Activated CD8-positive, alpha-beta T cell treated with anti-CD3 and anti-CD28 coated beads for 36 hours (primary cell): ENCODE measurements at regions not wholly inside any gene's neighbourhood (a gene's known extent, or its start where the extent isn't known, plus 50 kb on each side); places are given as distances from the start of the nearest gene placed in this dataset.

Experiments
- ATAC-seq: fragments of 200-7000 bp; cut with Tn5 transposase; one replicate; pipeline ENCODE4 v1.10.0; 2021; ENCODE audit warnings: mild to moderate bottlenecking, moderate library complexity
- CTCF ChIA-PET: fragments of 350-600 bp; sonication (Branson Sonifier 250); formaldehyde crosslinking; loops from one replicate; lab custom pipeline; 2021; ENCODE audit warnings: antibody characterized with exemption; lab: Charles Lee
- POLR2A ChIA-PET: fragments of 350-600 bp; sonication (Branson Sonifier 250); formaldehyde crosslinking; loops from one replicate; lab custom pipeline; 2021; ENCODE audit warnings: antibody characterized with exemption; lab: Charles Lee
- DNase-seq: peaks from one replicate; pipeline ENCODE4 v3.0.0-alpha.2; 2020
- H3K27ac Mint-ChIP-seq: one replicate; pipeline ENCODE4 v1.8.0; 2021; ENCODE audit warnings: mild to moderate bottlenecking, mixed read lengths
- H3K27me3 Mint-ChIP-seq: one replicate; pipeline ENCODE4 v1.8.0; 2021; ENCODE audit warnings: mixed read lengths
- H3K36me3 Mint-ChIP-seq: one replicate; pipeline ENCODE4 v1.8.0; 2021; ENCODE audit warnings: low read depth, mixed read lengths
- H3K4me1 Mint-ChIP-seq: one replicate; pipeline ENCODE4 v1.8.0; 2021; ENCODE audit warnings: low read depth, mixed read lengths
- H3K4me3 Mint-ChIP-seq: one replicate; pipeline ENCODE4 v1.8.0; 2021; ENCODE audit warnings: mild to moderate bottlenecking, moderate library complexity, mixed read lengths
- H3K9me3 Mint-ChIP-seq: one replicate; pipeline ENCODE4 v1.8.0; 2021; ENCODE audit warnings: mixed read lengths
- intact Hi-C: fragments of 100-400 bp; cut with micrococcal nuclease; formaldehyde crosslinking; loops from one replicate; pipeline ENCODE4 v1.10.0; 2022
- TF ChIP-seq, protein P1 (sequence below): fragments of 200-600 bp; IDR thresholded peaks from one replicate; pipeline ENCODE4 v1.8.0; 2022; ENCODE audit warnings: antibody characterized with exemption, mild to moderate bottlenecking

DNA sequence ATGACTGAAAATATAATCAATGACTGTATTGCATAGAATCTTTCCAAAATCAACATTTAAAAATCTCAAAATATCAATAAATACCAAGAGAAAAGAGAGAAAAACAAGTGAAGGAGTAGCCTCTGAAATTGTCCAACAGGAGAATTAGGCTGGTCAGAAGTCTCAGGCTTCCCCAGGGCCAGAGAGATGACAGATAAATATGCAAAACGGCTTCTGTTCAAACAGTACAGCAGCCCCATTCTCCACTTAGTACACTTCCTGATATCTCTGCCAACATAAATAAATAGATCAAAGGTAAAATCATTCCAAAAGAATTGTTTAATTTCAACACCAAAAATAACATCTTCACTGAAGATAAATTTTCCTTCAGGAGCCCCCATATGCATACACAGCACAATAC, 204.7 kb upstream of the GABRA2 start:
- no peaks in the 10 kb centered on the region for H3K27me3 Mint-ChIP-seq
- ChIA-PET POLR2A (no interaction called here), CTCF (no interaction called here)
- intact Hi-C loops: no loop called here
- H3K4me3 Mint-ChIP-seq: no peak overlapping the region
- ATAC-seq (no peak), DNase-seq (no peak)
- peaks cover 4% of the 10 kb centered on the region for H3K9me3 Mint-ChIP-seq
- H3K27ac Mint-ChIP-seq: no peak overlapping the region
- TF ChIP-seq, protein P1, sequence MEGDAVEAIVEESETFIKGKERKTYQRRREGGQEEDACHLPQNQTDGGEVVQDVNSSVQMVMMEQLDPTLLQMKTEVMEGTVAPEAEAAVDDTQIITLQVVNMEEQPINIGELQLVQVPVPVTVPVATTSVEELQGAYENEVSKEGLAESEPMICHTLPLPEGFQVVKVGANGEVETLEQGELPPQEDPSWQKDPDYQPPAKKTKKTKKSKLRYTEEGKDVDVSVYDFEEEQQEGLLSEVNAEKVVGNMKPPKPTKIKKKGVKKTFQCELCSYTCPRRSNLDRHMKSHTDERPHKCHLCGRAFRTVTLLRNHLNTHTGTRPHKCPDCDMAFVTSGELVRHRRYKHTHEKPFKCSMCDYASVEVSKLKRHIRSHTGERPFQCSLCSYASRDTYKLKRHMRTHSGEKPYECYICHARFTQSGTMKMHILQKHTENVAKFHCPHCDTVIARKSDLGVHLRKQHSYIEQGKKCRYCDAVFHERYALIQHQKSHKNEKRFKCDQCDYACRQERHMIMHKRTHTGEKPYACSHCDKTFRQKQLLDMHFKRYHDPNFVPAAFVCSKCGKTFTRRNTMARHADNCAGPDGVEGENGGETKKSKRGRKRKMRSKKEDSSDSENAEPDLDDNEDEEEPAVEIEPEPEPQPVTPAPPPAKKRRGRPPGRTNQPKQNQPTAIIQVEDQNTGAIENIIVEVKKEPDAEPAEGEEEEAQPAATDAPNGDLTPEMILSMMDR: no peak
- H3K36me3 Mint-ChIP-seq: no peaks in the 10 kb centered on the region
- H3K4me1 Mint-ChIP-seq: no peaks in the 10 kb centered on the region

DNA sequence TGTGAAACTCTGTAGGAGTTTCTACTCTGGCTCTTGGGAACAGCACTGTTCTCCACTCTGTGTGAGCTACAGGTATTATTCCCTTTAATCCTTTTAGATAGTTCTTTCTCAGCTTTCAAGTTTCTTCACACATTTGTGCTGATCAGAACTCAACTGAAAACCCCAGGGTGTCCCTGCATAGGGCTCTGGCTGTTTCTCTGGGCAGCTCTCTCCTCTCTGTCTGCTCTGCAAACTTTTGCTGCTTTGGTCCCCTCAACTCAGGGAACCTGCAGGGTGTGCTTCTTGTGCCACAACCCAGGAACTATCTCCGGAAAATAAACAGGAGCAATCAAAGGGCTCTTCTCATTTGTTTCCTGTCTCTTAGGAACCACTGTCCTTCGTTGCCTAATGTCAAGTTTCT, 196.6 kb upstream of the GABRA2 start:
- Mint-ChIP-seq H3K36me3 (no peaks in the 10 kb centered on the region), H3K27me3 (no peaks in the 10 kb centered on the region), H3K9me3 (peaks cover 2% of the 10 kb centered on the region), H3K4me3 (no peak overlapping the region), H3K27ac (no peak overlapping the region), H3K4me1 (no peaks in the 10 kb centered on the region)
- ChIA-PET POLR2A (no interaction called here), CTCF (no interaction called here)
- DNase-seq (no peak), ATAC-seq (no peak)
- intact Hi-C loops: no loop called here
- TF ChIP-seq, protein P1: no peak

DNA sequence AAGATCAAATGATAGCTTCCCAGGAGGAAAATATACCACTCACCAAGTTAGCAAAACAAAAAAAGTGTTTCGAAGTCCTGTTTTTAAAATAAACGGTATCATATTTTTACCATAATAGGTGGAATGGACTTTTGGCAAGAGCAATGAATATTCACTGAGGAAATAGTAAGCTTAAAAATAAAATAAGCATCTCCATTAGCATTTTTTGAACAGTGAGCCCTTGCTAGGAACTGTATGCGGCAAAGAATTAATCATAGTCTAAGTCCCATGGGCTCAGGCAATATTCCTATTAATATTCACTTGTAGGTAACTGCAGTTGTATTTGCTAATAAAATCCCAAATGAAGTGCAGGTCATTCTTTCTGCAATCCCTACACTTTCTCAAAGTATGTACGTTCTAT, 191.7 kb upstream of the GABRA2 start:
- no peak overlapping the region for H3K27ac Mint-ChIP-seq
- POLR2A ChIA-PET: no interaction called here
- CTCF ChIA-PET: no interaction called here
- no peaks in the 10 kb centered on the region for H3K4me1 Mint-ChIP-seq
- no peak overlapping the region for H3K4me3 Mint-ChIP-seq
- peaks cover 2% of the 10 kb centered on the region for H3K9me3 Mint-ChIP-seq
- no peaks in the 10 kb centered on the region for H3K27me3 Mint-ChIP-seq
- ATAC-seq: no peak
- TF ChIP-seq, protein P1: no peak
- intact Hi-C loops: no loop called here
- H3K36me3 Mint-ChIP-seq: no peaks in the 10 kb centered on the region
- DNase-seq: no peak

DNA sequence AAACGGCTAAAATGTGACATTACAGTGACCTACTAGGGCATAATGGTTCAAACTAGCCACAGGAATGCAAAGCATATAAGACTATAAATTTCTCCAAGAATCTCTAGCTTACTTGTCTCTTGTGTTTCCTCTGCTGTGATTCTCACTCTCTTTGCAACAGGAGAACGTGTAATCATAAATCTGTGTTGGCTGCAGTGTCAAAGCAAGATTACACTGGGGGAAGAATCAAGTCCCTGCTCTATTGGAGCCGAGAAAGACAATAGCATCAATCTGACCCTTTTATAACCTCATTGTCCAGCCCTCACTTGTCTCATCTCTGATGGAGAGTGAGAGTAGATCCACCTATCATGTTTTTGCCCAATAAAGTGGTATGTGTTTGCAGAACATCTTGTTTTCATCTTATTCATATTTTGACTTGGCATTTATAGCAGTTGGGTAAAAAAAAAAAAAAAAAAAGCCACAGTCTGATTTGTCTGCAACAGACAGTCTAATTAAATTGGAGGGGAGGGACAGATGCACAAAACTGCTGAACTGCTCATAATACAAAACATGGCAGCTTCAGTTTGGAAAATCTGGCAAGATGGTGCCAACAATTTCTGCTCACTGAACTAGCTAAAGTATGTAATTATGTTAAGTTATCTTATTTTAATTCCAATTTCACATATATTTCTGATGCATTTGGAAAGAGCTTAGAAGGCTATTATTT, 165.0 kb upstream of the GABRA2 start:
- H3K4me1 Mint-ChIP-seq: no peaks in the 10 kb centered on the region
- no peaks in the 10 kb centered on the region for H3K27me3 Mint-ChIP-seq
- no peak for DNase-seq
- TF ChIP-seq, protein P1: no peak
- ChIA-PET CTCF (no interaction called here), POLR2A (no interaction called here)
- intact Hi-C loops: no loop called here
- no peaks in the 10 kb centered on the region for H3K36me3 Mint-ChIP-seq
- H3K4me3 Mint-ChIP-seq: no peak overlapping the region
- H3K27ac Mint-ChIP-seq: no peak overlapping the region
- H3K9me3 Mint-ChIP-seq: peaks cover 2% of the 10 kb centered on the region
- no peak for ATAC-seq

DNA sequence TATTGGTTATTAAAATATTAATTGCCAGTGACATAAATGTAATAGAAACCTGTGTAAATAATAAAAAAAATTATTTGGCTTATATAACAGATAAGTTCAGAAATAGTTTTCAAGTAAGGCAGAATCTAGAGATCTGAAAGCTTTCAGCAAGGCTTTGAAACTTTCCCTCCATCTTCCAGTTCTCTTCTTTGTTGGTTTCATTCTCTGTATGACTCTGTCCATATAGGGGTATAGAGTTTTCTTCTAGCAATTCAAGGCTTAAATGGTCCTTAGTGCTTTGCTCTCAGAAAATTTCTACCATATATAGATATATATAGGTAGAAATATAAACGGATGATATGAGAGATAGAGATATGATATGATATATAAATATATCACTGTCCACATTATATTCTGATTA, 160.5 kb upstream of the GABRA2 start:
- Mint-ChIP-seq H3K4me1 (no peaks in the 10 kb centered on the region), H3K27me3 (no peaks in the 10 kb centered on the region), H3K36me3 (no peaks in the 10 kb centered on the region), H3K27ac (no peak overlapping the region), H3K9me3 (no peaks in the 10 kb centered on the region), H3K4me3 (no peak overlapping the region)
- ChIA-PET CTCF (no interaction called here), POLR2A (no interaction called here)
- no peak for ATAC-seq
- TF ChIP-seq, protein P1: no peak
- intact Hi-C loops: no loop called here
- DNase-seq: no peak
